ENCODE measurements at regions not wholly inside any gene's neighbourhood (a gene's known extent, or its start where the extent isn't known, plus 50 kb on each side); places are given as distances from the start of the nearest gene placed in this dataset.

GRCh38 chr4:184958923-184959210, 59.4 kb upstream of the HELT start:
- ChIA-PET POLR2A (no interaction called here), CTCF (interaction anchor here (0.6 to 1.5 kb wide), 3 partner anchors 47 to 411 kb away, joined by 3 to 4 read pairs (median 3); no protein-coding TSS in a partner anchor)
- Histone ChIP-seq H3K4me1 (ENCODE audit: control insufficient read depth, insufficient read depth, low read length) (no peaks in the 10 kb centered on the region), H3K9me3 (ENCODE audit: control insufficient read depth, insufficient read depth, low read depth, low read length) (no peaks in the 10 kb centered on the region), H3K36me3 (ENCODE audit: control insufficient read depth in 2 of 2, insufficient read depth in 1 of 2, low read length in 2 of 2) (no peaks in the 10 kb centered on the region), H3K27ac (ENCODE audit: extremely low read depth, low read depth, low read length) (no peak overlapping the region), H3K4me3 (ENCODE audit: low read depth, low read length) (no peak overlapping the region)
- TF ChIP-seq ZBTB20 (tag by site-specific recombination; IDR thresholded peaks at IDR 0.05) (0 out of 2 replicates have a peak, but pooled peaks have one; percentile 30), ZNF473 (tag by site-specific recombination; IDR thresholded peaks at IDR 0.05) (no peak)

DNA sequence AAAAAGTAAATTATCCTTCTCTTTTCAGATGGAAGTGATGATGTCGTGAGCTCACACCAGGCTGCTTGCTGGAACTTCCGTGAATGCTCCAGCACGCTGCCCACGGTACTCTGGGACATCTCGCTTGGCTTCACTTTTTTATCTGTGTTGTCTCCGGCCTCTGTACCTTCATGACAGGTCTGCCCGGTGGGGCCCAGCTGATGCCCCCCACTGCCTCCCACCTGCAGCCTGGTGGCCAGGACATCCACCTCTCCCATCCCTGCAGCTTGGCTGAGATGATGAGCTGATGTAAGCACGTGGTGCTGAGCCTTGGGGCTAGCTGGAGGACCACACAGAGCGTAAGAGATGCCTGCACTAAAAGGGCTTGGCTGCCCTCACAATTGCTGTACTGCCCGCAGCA, 59.0 kb upstream of the HELT start:
- no peaks in the 10 kb centered on the region for H3K36me3 ChIP-seq (ENCODE audit: control insufficient read depth in 2 of 2, insufficient read depth in 1 of 2, low read length in 2 of 2)
- H3K4me1 ChIP-seq (ENCODE audit: control insufficient read depth, insufficient read depth, low read length): no peaks in the 10 kb centered on the region
- H3K9me3 ChIP-seq (ENCODE audit: control insufficient read depth, insufficient read depth, low read depth, low read length): no peaks in the 10 kb centered on the region
- TF ChIP-seq ZNF211 (tag by site-specific recombination; IDR thresholded peaks at IDR 0.05; ENCODE audit: low read depth) (no peak), GLIS2 (tag by site-specific recombination; IDR thresholded peaks at IDR 0.05) (0 out of 2 replicates have a peak, but pooled peaks have one; percentile 19)
- H3K4me3 ChIP-seq (ENCODE audit: low read depth, low read length): no peak overlapping the region
- POLR2A ChIA-PET: no interaction called here
- no peak overlapping the region for H3K27ac ChIP-seq (ENCODE audit: extremely low read depth, low read depth, low read length)
- CTCF ChIA-PET: interaction anchor here (1.2 to 1.5 kb wide), 2 partner anchors 46 to 141 kb away, joined by 3 to 4 read pairs; no protein-coding TSS in a partner anchor

DNA sequence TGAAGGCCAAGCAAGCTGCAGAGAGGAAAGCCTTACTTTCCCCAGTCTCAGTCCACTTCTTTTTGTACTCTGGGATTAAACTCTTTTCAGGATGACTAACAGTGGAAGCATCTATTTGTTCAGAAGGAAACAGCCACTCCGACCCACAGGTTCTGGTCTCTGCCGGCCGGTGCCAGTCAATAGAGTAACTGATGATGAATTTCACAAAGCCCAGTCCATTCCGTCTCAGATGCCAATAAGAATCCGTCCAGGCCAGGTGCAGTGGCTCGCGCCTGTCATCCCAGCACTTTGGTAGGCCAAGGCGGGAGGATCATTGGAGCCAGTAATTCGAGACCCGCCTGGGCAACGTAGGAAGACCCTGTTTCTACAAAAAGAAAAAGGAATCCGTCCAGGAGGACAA, 58.5 kb upstream of the HELT start:
- H3K27ac ChIP-seq (ENCODE audit: extremely low read depth, low read depth, low read length): no peak overlapping the region
- H3K9me3 ChIP-seq (ENCODE audit: control insufficient read depth, insufficient read depth, low read depth, low read length): no peaks in the 10 kb centered on the region
- no peaks in the 10 kb centered on the region for H3K4me1 ChIP-seq (ENCODE audit: control insufficient read depth, insufficient read depth, low read length)
- no peak overlapping the region for H3K4me3 ChIP-seq (ENCODE audit: low read depth, low read length)
- H3K36me3 ChIP-seq (ENCODE audit: control insufficient read depth in 2 of 2, insufficient read depth in 1 of 2, low read length in 2 of 2): no peaks in the 10 kb centered on the region
- ChIA-PET CTCF (no interaction called here), POLR2A (no interaction called here)
- TF ChIP-seq, protein P1, sequence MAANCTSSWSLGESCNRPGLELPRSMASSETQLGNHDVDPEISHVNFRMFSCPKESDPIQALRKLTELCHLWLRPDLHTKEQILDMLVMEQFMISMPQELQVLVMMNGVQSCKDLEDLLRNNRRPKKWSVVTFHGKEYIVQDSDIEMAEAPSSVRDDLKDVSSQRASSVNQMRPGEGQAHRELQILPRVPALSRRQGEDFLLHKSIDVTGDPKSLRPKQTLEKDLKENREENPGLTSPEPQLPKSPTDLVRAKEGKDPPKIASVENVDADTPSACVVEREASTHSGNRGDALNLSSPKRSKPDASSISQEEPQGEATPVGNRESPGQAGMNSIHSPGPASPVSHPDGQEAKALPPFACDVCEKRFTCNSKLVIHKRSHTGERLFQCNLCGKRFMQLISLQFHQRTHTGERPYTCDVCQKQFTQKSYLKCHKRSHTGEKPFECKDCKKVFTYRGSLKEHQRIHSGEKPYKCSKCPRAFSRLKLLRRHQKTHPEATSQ (tag by site-specific recombination; IDR thresholded peaks at IDR 0.05): no peak
- TF ChIP-seq, protein P2, sequence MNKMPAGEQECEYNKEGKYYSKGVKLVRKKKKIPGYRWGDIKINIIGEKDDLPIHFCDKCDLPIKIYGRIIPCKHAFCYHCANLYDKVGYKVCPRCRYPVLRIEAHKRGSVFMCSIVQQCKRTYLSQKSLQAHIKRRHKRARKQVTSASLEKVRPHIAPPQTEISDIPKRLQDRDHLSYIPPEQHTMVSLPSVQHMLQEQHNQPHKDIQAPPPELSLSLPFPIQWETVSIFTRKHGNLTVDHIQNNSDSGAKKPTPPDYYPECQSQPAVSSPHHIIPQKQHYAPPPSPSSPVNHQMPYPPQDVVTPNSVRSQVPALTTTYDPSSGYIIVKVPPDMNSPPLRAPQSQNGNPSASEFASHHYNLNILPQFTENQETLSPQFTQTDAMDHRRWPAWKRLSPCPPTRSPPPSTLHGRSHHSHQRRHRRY (tag by site-specific recombination; IDR thresholded peaks at IDR 0.05): no peak
- TF ChIP-seq, protein P3, sequence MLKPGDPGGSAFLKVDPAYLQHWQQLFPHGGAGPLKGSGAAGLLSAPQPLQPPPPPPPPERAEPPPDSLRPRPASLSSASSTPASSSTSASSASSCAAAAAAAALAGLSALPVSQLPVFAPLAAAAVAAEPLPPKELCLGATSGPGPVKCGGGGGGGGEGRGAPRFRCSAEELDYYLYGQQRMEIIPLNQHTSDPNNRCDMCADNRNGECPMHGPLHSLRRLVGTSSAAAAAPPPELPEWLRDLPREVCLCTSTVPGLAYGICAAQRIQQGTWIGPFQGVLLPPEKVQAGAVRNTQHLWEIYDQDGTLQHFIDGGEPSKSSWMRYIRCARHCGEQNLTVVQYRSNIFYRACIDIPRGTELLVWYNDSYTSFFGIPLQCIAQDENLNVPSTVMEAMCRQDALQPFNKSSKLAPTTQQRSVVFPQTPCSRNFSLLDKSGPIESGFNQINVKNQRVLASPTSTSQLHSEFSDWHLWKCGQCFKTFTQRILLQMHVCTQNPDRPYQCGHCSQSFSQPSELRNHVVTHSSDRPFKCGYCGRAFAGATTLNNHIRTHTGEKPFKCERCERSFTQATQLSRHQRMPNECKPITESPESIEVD (tag by site-specific recombination; IDR thresholded peaks at IDR 0.05): no peak
- no peak for TF ChIP-seq MYNN (tag by site-specific recombination; IDR thresholded peaks at IDR 0.05; ENCODE audit: borderline replicate concordance)
- no peak for TF ChIP-seq WT1 (tag by site-specific recombination; IDR thresholded peaks at IDR 0.05)
- TF ChIP-seq ZNF169 (tag by site-specific recombination; IDR thresholded peaks at IDR 0.05): no peak
- no peak for TF ChIP-seq ZNF621 (tag by site-specific recombination; IDR thresholded peaks at IDR 0.05)
- no peak for TF ChIP-seq ZNF623 (tag by site-specific recombination; IDR thresholded peaks at IDR 0.05)
- no peak for TF ChIP-seq YY1 (tag by site-specific recombination; IDR thresholded peaks at IDR 0.05)
- TF ChIP-seq ZNF10 (tag by site-specific recombination; IDR thresholded peaks at IDR 0.05): no peak
- no peak for TF ChIP-seq PRDM2 (tag by site-specific recombination; IDR thresholded peaks at IDR 0.05; ENCODE audit: borderline replicate concordance)
- TF ChIP-seq ZNF280D (tag by site-specific recombination; IDR thresholded peaks at IDR 0.05): no peak
- no peak for TF ChIP-seq KLF9 (tag by site-specific recombination; IDR thresholded peaks at IDR 0.05; ENCODE audit: low read depth)
- TF ChIP-seq ZNF654 (tag by site-specific recombination; IDR thresholded peaks at IDR 0.05; ENCODE audit: low read depth): no peak
- TF ChIP-seq ZNF529 (tag by site-specific recombination; IDR thresholded peaks at IDR 0.05; ENCODE audit: insufficient replicate concordance): no peak

Measured in HEK293 (cell line).